Fibroblast of the aortic adventitia (primary cell): ENCODE measurements at regions not wholly inside any gene's neighbourhood (a gene's known extent, or its start where the extent isn't known, plus 50 kb on each side); places are given as distances from the start of the nearest gene placed in this dataset.

Source experiments
- DNase-seq: peaks from one replicate; pipeline ENCODE4 v3.0.0-alpha.2; 2010; ENCODE audit warnings: low read depth
- H3K4me3 ChIP-seq: 2 replicates; pipeline ENCODE4 v1.5.1; 2011; ENCODE audit warnings: low read depth, mild to moderate bottlenecking, control low read depth, low read length, moderate library complexity
- TF ChIP-seq, protein P1 (sequence below): IDR thresholded peaks from 2 replicates; pipeline ENCODE4 v1.5.1; 2011; ENCODE audit warnings: mild to moderate bottlenecking, low read length, control low read depth, inconsistent platforms; ENCODE audit not compliant: insufficient read depth

GRCh38 chr2:64396001-64396400, 58.0 kb upstream of the LGALSL start:
- TF ChIP-seq, protein P1, sequence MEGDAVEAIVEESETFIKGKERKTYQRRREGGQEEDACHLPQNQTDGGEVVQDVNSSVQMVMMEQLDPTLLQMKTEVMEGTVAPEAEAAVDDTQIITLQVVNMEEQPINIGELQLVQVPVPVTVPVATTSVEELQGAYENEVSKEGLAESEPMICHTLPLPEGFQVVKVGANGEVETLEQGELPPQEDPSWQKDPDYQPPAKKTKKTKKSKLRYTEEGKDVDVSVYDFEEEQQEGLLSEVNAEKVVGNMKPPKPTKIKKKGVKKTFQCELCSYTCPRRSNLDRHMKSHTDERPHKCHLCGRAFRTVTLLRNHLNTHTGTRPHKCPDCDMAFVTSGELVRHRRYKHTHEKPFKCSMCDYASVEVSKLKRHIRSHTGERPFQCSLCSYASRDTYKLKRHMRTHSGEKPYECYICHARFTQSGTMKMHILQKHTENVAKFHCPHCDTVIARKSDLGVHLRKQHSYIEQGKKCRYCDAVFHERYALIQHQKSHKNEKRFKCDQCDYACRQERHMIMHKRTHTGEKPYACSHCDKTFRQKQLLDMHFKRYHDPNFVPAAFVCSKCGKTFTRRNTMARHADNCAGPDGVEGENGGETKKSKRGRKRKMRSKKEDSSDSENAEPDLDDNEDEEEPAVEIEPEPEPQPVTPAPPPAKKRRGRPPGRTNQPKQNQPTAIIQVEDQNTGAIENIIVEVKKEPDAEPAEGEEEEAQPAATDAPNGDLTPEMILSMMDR = no peak
- H3K4me3 ChIP-seq = no peak overlapping the region
- no peak for DNase-seq

GRCh38 chr2:64396551-64396950, 57.4 kb upstream of the LGALSL start:
- no peak overlapping the region for H3K4me3 ChIP-seq
- TF ChIP-seq, protein P1 = no peak
- no peak for DNase-seq

GRCh38 chr2:64398516-64399129, 55.3 kb upstream of the LGALSL start:
- TF ChIP-seq, protein P1 = no peak
- no peak overlapping the region for H3K4me3 ChIP-seq
- no peak for DNase-seq

- TF ChIP-seq, protein P1 = no peak
- no peak overlapping the region for H3K4me3 ChIP-seq
- DNase-seq = no peak
These were observed 54.4 kb upstream of the LGALSL start for GRCh38 chr2:64399521-64399920.

GRCh38 chr2:64400105-64400728, 53.7 kb upstream of the LGALSL start:
- no peak overlapping the region for H3K4me3 ChIP-seq
- TF ChIP-seq, protein P1 = no peak
- DNase-seq = peak; percentile 19

- TF ChIP-seq, protein P1 = no peak
- no peak overlapping the region for H3K4me3 ChIP-seq
- no peak for DNase-seq
These were observed 53.0 kb upstream of the LGALSL start for GRCh38 chr2:64400733-64401528.
